Bronchial epithelial cell (primary cell): ENCODE measurements at regions not wholly inside any gene's neighbourhood (a gene's known extent, or its start where the extent isn't known, plus 50 kb on each side); places are given as distances from the start of the nearest gene placed in this dataset.

Experiments used
- DNase-seq: peaks from one replicate; pipeline ENCODE4 v3.0.0-alpha.2; 2010; ENCODE audit warnings: low read depth
- FAIRE-seq: peaks from 2 replicates; lab custom pipeline; 2011; peaks lifted over from hg19 to GRCh38; lab: Jason Lieb, UNC
- H3K27me3 ChIP-seq: 2 replicates; pipeline ENCODE4 v1.5.1; 2011; ENCODE audit warnings: low read length; ENCODE audit not compliant: control insufficient read depth, insufficient read depth
- H3K36me3 ChIP-seq: 2 replicates; pipeline ENCODE4 v1.5.1; 2011; ENCODE audit warnings: low read length; ENCODE audit not compliant: control insufficient read depth, insufficient read depth
- H3K4me3 ChIP-seq: 2 replicates; pipeline ENCODE4 v1.5.1; 2011; ENCODE audit warnings: mild to moderate bottlenecking, low read depth, low read length, control low read depth
- CTCF ChIP-seq: IDR thresholded peaks from 2 replicates; pipeline ENCODE4 v1.5.1; 2011; ENCODE audit warnings: mild to moderate bottlenecking, moderate library complexity, low read length, control low read depth, inconsistent platforms; ENCODE audit not compliant: insufficient read depth, severe bottlenecking

- FAIRE-seq = no peak
- no peaks in the 10 kb centered on the region for H3K27me3 ChIP-seq
- TF ChIP-seq CTCF = no peak
- no peak overlapping the region for H3K4me3 ChIP-seq
- DNase-seq = no peak
- no peaks in the 10 kb centered on the region for H3K36me3 ChIP-seq
These were observed 483.3 kb upstream of the GOLIM4 start for GRCh38 chr3:168579010-168579409.

- no peak overlapping the region for H3K4me3 ChIP-seq
- TF ChIP-seq CTCF = no peak
- FAIRE-seq (no peak), DNase-seq (no peak)
- no peaks in the 10 kb centered on the region for H3K27me3 ChIP-seq
- H3K36me3 ChIP-seq = no peaks in the 10 kb centered on the region
These were observed 480.0 kb upstream of the GOLIM4 start for GRCh38 chr3:168575750-168576149.

- no peak for FAIRE-seq
- Histone ChIP-seq H3K27me3 (no peaks in the 10 kb centered on the region), H3K36me3 (no peaks in the 10 kb centered on the region), H3K4me3 (no peak overlapping the region)
- TF ChIP-seq CTCF = no peak
- no peak for DNase-seq
These were observed 478.9 kb upstream of the GOLIM4 start for GRCh38 chr3:168574455-168575158.

- TF ChIP-seq CTCF = no peak
These were observed 474.9 kb upstream of the GOLIM4 start for GRCh38 chr3:168570404-168571155.

GRCh38 chr3:168558728-168559411, 463.1 kb upstream of the GOLIM4 start:
- TF ChIP-seq CTCF = no peak
- Histone ChIP-seq H3K36me3 (no peaks in the 10 kb centered on the region), H3K27me3 (no peaks in the 10 kb centered on the region), H3K4me3 (no peak overlapping the region)
- DNase-seq (no peak), FAIRE-seq (no peak)

More at GRCh38 chr3:168570404-168571155, 474.9 kb upstream of the GOLIM4 start:
- Histone ChIP-seq H3K27me3 (no peaks in the 10 kb centered on the region), H3K36me3 (no peaks in the 10 kb centered on the region), H3K4me3 (no peak overlapping the region)
- FAIRE-seq (no peak), DNase-seq (no peak)
